ENCODE measurements at regions not wholly inside any gene's neighbourhood (a gene's known extent, or its start where the extent isn't known, plus 50 kb on each side); places are given as distances from the start of the nearest gene placed in this dataset.

GRCh38 chr14:75340921-75341320, 62.3 kb downstream of the FOS start:
- TF ChIP-seq EZH2 (IDR thresholded peaks at IDR 0.05; ENCODE audit: low read depth, unreplicated experiment) (no peak), STAT1 (IDR thresholded peaks at IDR 0.05; ENCODE audit: unreplicated experiment) (no peak), CTCF (conservative IDR thresholded peaks at IDR 0.05; ENCODE audit: low read depth in 2 of 2) (no peak), CREB1 (CRISPR knock-in tag; IDR thresholded peaks at IDR 0.05; ENCODE audit: low read depth) (no peak), POLR2AphosphoS5 (IDR thresholded peaks at IDR 0.05; ENCODE audit: low read depth) (no peak), ZNF114 (CRISPR knock-in tag; IDR thresholded peaks at IDR 0.05) (no peak), ZNF462 (CRISPR knock-in tag; IDR thresholded peaks at IDR 0.05) (no peak), NANOG (IDR thresholded peaks at IDR 0.05; ENCODE audit: borderline replicate concordance) (no peak), EZH2phosphoT487 (IDR thresholded peaks at IDR 0.05; ENCODE audit: unreplicated experiment) (no peak), JUNB (IDR thresholded peaks at IDR 0.05; ENCODE audit: unreplicated experiment) (no peak), ETS1 (IDR thresholded peaks at IDR 0.05) (no peak), REST (IDR thresholded peaks at IDR 0.05; ENCODE audit: unreplicated experiment) (no peak), ZNF331 (CRISPR knock-in tag; IDR thresholded peaks at IDR 0.05; ENCODE audit: low read depth) (no peak)
- Histone ChIP-seq H4K20me1 (replicated peaks; ENCODE audit: insufficient read depth) (no peaks in the 10 kb centered on the region), H3K27ac (ENCODE audit: low read depth) (no peak overlapping the region), H3K79me2 (replicated peaks; ENCODE audit: insufficient read depth) (no peaks in the 10 kb centered on the region), H2AFZ (peak overlapping the region; percentile 23; the same call in 1 of the 2 replicates), H3K4me1 (ENCODE audit: insufficient read depth) (peaks cover 6% of the 10 kb centered on the region), H3K9me2 (ENCODE audit: insufficient read depth) (peaks cover 23% of the 10 kb centered on the region), H3F3A (replicated peaks; ENCODE audit: low read depth) (no peaks in the 10 kb centered on the region), H3K36me3 (ENCODE audit: insufficient read depth) (no peaks in the 10 kb centered on the region), H3K4me2 (no peak overlapping the region), H3K27me3 (ENCODE audit: insufficient read depth) (no peaks in the 10 kb centered on the region), H3K4me3 (no peak overlapping the region)
- H3K9me3 Mint-ChIP-seq: peaks cover 15% of the 10 kb centered on the region; the same call in 2 of the 3 replicates
- peaks cover 2% of the 10 kb centered on the region for H3K27me3 Mint-ChIP-seq (ENCODE audit: insufficient read depth, low read depth, poor library complexity)
- DNase-seq (ENCODE audit: low spot score) (no peak), ATAC-seq (no peak)
- H3K4me3 Mint-ChIP-seq: no peak overlapping the region
- no peaks in the 10 kb centered on the region; the same call in 2 of the 3 replicates for H3K36me3 Mint-ChIP-seq (ENCODE audit: low read depth)
- no peak overlapping the region; the same call in 1 of the 2 replicates for H3K27ac Mint-ChIP-seq
- peaks cover 6% of the 10 kb centered on the region; the same call in 2 of the 3 replicates for H3K4me1 Mint-ChIP-seq
